Glomerular visceral epithelial cell (primary cell): ENCODE measurements at regions not wholly inside any gene's neighbourhood (a gene's known extent, or its start where the extent isn't known, plus 50 kb on each side); places are given as distances from the start of the nearest gene placed in this dataset.

Experiments used
- DNase-seq: peaks from one replicate; pipeline ENCODE4 v3.0.0-alpha.2; 2016; ENCODE audit errors: extremely low spot score

DNA sequence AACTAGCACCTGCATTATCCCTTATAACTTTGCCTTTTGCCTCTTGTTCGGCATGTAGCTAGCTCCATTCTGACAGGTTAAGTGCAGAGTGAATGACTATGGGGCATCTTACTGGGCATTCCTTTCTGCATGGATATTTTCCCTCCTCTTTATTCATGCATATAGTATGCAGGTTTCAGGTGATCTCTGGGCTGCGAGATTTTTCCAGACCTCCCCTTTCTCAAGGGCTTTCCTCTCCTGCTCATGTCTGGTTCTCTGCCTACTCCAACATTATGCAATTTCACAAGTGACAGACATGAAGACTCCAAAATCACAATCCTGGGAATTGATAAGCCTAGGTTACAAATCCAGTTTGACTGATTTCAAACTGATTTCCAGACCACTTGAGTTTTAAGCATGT, 503.8 kb downstream of the NXPH1 start:
- no peak for DNase-seq

DNA sequence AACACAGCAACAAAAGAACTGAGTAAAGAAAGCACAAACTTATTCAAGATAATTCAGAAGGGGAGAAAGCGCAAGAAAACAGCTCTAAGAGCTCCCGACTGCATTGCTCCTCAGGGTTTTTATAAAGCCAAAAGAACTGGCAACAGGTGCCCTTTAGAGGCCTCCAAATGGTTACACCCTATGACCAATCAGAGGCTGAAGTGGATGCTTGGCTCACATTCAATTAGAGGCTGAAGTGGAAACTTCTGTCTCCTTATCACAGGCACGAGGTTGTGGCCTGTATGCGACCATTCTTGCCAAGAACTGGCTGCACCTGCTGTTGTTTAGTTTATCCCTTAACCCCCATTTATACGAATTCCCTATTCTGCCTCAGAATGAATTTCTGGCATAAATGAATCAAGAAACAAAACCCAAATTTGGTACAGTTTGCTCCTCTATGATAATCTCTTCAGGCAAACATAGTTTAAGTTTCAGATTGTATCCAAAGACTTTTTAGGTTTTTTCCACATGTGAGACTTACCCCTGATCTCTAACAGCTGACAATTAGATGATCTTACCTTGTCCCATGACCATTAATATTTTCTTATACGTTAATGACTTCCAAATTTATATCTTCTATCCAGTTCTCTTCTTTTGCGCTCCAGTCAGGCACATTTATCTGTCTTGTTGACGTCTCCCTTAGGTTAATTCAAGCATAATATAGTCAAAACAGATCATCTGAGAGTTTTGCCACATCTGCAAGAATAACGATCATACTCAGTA, 504.8 kb downstream of the NXPH1 start:
- DNase-seq, result no peak

DNA sequence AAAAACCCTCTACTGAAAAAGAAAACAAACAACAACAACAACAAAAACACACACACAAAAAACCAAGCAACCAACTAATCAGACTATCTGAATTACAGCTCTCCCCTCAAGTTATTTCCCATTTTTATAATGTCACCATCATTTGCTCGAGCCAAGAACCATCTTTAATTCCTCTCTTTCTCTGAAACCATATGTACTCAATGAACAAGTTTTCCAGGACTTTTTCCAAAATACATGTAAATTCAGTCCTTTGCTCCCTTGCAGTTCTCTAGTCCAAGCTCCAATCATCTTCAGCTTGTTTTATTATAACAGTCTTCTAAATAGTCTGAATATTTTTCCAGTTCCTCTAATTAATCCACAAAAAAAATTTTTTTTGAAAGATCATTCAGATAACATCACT, 506.0 kb downstream of the NXPH1 start:
- no peak for DNase-seq

DNA sequence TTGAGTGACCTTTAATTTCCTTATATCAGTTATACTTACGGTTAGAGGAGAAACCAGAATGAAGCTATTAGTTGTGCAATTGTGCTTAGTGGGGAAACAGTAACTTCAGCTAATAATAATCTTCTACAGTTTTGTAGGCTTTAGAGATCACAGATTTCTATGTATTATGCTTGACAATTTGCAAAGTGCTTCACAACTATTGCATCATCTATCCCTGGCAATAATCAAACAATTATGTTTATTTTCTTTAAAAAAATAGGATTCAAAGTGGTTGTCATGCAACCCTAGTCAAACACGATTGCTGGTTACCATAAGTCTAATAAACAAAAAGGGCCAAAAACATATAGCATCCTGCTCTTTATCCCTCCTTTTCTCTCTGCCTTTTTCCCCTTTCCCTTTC, 530.3 kb downstream of the NXPH1 start:
- DNase-seq, result no peak

DNA sequence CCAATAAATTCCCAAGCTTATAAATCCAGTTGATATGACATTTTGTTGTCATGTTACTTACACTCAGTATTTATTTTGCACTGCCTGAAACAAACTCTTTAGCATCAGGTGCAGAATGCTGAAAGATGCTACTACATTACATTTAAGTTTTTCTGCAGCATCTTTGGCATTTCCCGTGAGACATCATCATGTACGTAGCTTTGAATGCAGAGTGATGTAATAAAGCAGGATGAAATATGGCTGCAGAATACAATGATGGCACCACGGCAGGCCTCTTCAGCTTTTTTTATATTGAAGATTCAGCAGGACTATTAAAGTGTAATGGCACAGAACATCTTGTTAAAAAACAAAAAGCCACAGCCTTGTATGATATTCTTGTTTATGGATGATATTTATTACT, 531.8 kb downstream of the NXPH1 start:
- no peak for DNase-seq

DNA sequence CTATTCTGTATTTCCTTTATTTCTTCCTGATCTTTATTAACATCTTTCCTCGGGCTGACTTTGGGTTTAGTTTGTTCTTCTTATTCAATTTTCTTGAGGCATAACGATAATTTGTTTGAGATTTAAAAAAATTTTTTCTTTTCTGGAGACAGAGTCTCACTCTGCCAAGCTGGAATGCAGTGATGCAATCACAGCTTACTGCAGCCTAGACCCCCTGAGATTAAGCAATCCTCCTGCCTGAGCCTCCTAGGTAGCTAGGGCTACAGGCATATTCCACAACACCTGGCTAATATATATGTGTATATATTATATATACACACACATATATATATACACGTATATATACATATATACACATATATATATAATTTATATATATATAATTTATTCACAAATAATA, 540.2 kb downstream of the NXPH1 start:
- no peak for DNase-seq

DNA sequence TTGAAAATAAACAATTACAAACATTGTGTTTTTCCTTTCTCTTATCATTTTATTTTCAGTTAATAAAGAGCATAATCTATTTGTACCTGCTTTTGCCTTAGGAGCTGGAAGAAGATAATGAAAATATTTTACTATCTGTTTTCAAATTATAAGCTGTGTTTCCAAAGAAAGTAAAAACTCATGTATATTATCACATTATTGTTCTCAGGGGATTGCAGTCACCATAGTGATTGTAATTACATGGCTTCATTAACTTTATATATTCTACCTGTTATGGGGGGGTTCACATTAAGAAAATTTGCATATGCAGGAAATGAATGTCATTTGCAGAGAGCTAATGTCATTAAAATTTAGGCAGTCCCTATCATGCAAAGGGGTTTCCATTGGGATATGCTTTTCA, 542.3 kb downstream of the NXPH1 start:
- no peak for DNase-seq

DNA sequence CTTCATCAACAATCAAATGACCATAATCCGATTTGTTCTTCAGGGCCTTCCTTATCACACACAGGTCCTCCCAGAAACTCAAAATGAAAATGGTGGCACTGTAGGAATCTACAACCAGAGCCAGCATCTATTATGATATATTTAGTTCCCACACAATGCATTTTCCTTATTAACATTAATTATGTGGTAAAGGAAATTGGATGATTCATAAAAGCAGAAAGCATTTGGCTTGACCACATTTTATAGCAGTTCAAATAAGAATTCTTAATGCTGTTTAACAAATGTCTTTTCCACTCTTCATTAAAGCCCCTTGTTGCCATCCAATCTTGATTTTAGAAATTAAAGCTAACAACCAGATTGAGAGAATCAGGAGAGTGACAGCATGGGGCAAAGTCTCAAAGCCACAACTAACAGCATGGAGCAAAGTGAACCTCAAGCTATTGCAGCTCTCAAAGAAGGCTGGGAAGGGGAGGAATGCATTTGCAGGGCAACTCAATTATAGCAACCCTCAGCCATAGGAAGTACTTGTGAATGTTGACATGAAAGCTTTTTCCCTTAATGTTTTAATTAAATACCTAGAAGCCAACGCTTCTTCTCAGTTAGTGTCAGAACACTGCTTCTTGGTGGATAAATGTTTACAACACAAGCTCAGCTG, 549.1 kb downstream of the NXPH1 start:
- DNase-seq, result no peak

DNA sequence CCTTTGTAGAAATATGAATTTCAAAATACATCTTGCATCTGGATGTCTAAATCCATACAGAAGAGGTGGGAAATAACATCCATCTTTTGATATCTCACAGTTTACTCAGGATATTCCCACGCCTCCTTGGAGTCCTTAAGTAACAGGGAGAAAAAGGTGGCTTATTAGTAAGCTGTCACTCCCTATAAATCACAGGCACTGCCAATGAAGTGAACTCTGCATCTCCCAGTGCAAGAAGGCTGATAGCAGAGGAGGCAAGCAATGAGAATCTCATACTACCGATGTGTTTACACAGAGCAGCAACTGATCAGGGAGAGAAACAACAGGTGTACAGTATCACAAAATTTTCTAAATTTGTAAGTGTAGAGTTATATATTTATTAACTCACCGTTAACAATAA, 551.8 kb downstream of the NXPH1 start:
- no peak for DNase-seq

DNA sequence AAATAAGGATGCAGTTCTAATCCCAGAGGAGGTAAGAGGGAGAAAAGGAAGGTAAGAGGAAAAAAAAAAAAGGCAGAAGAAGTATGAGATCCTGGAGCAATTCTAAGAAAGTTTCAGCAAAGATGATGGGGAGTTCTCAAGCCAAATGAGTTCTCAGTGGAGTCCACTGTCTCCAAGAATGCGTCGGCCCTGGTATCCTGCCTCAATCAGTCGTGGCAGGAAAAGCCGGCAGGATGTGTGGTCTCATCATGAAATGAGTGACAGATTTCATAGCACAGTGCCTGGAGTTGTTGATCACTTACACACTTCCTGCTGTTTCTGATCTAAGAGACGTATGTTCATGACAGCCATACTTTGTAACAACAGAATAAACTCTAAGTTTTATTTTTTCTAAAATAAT, 554.9 kb downstream of the NXPH1 start:
- no peak for DNase-seq

DNA sequence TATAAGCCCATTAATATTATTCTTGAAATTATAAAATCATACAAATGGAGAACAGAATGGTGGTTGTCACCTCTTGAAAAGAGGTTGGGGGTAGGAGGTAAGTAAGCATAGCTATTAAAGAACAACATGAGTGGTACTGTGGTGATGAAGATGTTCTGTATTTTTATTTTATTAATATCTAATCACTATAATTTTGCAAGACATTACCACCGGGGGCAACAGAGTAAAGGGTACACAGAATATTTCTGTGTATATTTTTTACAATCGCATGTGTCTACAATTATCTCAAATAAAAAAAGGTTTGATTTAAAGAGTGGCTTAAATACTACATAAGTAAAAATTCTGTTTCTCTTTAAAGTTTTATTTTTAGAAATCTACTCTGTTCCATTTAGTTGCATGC, 557.8 kb downstream of the NXPH1 start:
- DNase-seq, result no peak

DNA sequence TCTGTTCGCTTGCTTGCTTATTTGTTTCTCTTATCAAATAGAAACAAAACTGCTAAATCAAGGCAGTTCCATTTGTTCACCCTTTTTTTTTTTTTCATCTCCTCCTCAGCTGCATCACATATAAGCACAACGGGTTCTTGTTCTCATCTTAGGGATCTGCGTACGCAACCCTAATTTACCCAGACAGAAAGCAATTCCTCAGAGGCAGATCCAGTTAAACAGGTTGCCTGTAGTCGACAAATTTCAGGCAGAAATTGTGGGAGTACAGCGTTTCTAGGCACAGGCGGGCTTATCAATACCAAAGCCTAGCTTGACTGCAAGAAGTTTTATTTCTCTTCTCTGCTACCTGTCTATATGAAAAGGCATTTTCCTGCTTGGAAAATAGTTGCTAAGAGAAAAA, 565.4 kb downstream of the NXPH1 start:
- no peak for DNase-seq

DNA sequence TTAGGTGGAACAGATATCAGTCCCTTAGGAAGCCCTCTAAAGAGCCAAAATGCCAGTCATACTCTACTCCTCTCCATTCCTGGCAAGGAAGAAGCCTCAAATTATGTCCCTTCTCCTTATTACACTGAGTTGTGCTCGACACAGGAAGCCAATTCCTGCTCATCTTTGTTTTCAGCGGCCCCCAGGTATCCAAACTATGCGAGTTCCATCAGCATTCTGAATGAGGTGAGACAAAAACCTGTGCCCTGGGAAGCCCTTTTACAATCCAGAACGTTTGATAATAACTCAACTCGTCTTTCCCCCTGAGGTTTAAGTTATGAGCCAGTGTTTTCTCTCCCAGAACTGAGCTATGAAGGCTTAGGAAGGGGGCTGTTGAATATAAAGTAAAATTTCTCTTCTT, 580.5 kb downstream of the NXPH1 start:
- no peak for DNase-seq

DNA sequence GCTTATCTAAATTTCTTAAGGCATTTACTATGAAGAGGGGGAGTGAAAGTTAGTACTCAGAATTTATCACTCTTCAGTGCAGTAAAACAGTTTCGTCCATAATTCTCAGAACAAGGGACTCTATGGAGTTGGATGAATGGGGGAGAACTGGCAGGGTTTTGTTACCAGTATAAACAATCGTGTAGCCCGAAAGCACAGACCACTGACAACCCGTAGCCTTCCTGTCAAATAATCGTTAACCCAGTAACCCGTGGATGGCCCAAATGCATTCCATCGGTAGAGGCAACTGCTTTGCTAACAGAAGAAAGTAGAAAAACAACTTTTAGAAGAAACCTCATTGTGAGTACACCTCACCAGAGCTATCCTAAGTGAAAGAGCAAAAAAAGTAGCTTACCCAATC, 583.9 kb downstream of the NXPH1 start:
- DNase-seq, result no peak

DNA sequence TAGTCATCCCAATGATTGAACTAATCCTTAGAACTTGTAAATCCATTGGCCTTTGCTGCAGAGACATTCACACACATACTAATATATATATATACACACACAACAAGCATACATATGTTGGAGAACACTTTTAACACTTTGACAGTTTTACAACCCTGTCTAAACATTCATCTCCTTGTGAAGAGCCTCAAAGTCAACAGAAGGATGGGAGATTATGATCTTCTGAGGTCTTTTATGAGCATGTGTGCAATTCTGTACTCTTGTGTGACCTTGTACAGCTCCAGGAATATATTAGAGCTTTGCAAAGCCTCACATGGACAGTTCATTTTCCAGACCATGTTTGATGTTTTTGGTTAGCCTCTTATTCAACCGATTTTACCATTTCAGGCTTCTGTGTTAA, 589.0 kb downstream of the NXPH1 start:
- DNase-seq, result no peak

DNA sequence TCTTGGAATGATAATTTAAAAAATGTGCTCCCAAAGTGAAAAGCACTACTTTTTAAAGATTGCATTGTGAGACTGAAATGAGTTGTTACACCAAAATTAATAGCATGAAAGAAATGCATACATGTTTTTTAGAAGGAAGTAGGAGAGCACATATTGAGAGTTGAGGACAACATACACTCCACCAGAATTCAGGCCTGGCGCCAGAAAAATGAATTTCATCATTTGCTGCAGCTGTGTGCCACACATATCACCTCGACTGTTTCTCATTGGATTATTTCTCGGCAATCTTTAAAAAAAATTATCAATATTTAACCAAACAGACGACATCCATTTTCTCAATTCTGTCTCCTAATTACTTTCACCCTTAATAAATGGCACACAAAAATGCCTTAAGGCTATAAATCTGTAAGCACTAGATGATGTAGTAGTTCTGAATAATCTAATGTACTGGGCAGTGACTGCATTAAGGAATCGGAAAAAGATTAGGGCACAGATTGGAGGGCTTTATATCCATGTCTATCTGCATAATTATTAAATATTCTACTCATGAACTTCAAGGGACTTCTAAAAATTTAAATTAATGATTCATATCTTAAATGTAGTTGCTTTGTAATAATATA, 590.4 kb downstream of the NXPH1 start:
- DNase-seq, result no peak

DNA sequence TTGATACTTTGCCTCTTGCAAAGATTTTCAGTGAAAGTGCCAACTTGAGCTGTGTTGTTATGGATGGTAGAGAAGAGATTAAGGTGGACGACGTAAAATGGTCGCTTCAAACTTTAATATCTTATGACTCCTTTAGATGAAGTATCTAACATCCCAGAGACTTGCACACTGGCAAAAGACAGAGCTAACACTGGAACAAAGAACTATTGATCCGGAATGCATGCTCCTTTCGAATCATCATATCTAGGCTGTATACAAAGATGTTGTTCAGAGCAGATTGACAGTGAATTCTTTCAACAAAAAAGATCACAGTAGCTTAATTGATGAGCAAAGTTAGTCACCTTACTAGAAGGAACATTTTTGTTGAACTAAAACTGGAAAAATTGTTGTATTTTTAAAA, 592.7 kb downstream of the NXPH1 start:
- DNase-seq, result no peak

DNA sequence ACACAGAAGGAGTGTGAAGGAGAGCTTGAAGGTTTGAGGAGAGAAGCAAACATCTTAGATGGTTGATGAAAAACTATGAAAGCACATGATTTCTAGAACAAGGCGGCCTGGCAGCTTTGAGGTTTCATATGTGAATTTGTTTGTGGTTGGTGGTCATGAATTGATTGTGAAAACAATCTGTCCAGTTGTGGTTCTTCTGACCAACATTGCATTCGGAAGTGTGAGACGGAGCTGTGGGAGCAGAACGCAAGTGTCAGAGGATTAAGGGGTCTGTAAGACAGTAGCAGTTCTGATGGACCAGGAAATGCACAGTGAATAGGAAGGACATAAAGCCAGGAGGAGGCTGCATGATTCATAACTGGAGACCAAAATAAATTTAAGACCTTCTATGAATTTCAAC, 594.6 kb downstream of the NXPH1 start:
- no peak for DNase-seq

DNA sequence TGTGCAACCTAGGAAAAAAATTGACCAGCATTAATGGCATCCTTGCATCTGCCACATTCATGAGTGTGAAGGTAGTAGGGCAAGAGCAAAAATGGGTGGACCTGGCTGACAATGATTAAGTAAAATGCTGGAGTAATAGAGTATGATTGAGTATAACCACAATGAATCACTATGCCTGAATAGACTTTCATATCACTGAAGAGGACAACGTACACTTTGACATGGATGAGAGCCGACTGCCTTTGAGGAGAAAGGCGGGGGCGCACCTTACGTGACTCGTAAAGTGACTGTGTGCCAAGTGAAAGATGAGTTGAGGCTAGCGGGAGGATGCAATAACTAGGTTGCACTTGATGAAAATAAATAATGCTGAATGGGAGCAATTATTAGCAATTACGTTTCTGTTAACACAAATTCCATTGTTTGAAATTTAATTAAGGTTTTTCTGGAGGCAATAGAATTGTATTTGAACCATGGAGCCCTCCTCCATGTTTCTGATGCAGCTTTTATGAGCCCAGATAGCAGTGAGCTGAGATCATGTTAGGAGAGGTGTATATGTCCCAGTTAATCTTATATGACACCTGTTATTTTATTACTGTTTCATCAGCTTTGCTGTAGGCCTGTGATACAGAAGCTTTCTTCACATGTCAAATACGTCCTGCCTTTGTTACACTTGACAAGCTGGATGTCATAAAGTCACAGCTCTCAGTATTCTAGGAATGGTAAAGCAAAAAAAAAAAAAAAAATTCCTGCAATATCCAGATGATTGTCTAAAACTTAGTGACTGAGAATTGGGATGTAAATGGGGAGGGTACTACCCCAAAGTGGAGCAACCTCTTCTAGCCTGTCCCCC, 596.5 kb downstream of the NXPH1 start:
- DNase-seq, result peak; percentile 43

DNA sequence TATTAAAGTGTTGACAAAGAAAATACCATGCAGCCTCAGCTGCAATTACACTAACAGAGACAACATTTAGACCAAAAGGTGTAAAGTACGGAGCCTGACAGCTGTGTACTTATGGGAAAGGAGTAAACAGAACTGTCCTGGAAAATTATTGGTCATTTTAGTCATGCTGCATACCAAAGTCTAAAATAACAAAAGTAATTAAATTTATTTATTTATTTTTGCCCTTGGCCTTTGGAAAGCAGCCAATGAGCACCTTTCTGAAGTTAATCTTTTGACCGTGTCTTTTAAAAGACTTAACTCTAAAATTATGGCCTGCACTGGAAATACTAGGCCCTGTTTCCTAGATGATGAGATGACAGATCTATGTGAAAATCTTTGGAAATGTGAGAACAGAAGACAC, 597.6 kb downstream of the NXPH1 start:
- no peak for DNase-seq

DNA sequence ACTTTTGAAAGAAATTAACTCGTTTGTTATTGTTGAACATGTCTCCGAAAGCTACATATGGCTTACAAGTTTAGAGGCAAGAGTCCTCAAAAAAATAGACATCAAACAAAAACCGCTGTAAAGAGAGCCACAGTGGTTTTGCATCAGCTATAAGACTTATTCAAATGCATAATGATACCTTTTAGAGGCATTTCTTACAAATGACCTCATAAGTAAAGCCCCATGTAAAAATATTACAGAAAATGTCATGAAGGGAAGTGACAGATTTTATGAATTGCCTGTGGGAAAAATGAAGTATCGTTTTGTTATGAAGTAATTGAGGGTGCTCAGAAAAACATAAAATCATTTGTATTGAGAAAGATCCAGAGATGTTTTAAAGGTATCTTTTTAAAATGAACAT, 598.0 kb downstream of the NXPH1 start:
- DNase-seq, result no peak

DNA sequence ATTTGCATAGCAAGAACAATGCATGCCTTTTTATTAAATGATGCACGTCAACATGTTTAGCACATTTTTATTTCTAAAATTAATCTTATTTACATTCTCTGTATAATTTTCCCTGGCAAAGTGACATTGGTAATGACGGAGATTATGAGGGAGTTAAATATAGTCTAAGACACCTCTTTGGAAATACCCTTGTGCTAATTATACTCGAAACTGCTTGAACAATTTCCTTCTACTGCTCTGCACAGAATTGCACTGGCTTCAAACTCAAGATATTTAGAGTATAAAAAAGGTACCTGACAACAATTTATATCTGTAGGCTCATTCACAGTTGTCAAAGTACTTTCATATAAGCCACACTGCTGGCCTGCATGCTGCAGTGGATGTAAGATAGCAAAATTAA, 602.7 kb downstream of the NXPH1 start:
- no peak for DNase-seq
